ENCODE measurements at regions not wholly inside any gene's neighbourhood (a gene's known extent, or its start where the extent isn't known, plus 50 kb on each side); places are given as distances from the start of the nearest gene placed in this dataset.

DNA sequence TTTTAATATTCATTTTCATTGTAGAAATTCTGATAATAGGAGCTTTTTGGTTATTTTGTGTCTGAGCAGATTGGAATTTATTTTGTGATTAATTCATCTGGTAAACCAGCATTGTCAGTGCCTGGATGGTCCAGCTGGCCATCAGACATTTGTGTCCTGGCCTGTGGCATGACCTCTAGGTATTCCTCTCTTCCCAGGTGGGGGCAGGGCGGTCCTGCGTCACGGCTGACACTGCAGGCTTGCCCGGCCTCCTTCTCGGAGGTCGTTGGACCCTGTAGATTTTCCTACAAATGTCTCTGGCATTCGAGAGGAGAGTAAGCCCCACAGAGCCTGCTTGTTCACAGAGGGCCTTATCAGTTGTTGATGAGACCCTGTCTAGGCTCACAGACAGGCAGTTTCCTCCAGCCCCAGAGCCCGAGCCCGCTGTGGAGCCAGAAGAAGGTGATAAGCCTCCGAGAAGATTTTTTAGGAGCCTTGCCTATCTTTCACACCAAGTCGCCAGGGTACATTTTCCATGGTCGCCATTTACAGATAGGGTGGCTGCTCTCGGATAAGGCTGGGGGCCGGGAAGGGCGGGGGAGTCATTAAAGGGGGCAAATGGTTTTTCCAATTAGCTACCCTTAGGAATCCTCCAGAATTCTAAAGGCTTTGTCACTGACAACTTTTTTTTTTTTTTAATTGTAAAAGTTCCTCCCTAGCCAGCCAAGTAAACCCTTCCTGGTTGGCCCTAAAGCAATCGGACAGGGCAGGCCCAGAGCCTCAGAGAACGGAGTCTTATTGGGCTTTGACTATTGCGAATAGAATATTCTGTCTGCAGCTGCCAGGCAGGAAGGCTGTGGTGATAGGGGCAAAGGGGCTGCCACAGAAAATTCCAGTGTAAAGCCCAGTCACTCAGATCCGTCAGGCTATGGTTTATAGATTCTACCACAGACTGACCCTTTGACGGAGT lies 78.1 kb upstream of the TBX20 start:
- TF ChIP-seq, protein P1, sequence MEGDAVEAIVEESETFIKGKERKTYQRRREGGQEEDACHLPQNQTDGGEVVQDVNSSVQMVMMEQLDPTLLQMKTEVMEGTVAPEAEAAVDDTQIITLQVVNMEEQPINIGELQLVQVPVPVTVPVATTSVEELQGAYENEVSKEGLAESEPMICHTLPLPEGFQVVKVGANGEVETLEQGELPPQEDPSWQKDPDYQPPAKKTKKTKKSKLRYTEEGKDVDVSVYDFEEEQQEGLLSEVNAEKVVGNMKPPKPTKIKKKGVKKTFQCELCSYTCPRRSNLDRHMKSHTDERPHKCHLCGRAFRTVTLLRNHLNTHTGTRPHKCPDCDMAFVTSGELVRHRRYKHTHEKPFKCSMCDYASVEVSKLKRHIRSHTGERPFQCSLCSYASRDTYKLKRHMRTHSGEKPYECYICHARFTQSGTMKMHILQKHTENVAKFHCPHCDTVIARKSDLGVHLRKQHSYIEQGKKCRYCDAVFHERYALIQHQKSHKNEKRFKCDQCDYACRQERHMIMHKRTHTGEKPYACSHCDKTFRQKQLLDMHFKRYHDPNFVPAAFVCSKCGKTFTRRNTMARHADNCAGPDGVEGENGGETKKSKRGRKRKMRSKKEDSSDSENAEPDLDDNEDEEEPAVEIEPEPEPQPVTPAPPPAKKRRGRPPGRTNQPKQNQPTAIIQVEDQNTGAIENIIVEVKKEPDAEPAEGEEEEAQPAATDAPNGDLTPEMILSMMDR (IDR thresholded peaks at IDR 0.05; ENCODE audit: insufficient read depth, low read length, poor library complexity, severe bottlenecking): no peak
- H3K36me3 ChIP-seq (ENCODE audit: control insufficient read depth, insufficient read depth, low read length): no peaks in the 10 kb centered on the region
- H3K27me3 ChIP-seq (replicated peaks; ENCODE audit: control insufficient read depth, insufficient read depth, low read length): no peaks in the 10 kb centered on the region; the same call in 1 of the 2 replicates
- DNase-seq (ENCODE audit: extremely low read depth, insufficient read length): no peak
- no peak overlapping the region for H3K4me3 ChIP-seq (replicated peaks; ENCODE audit: low read depth, low read length)

DNA sequence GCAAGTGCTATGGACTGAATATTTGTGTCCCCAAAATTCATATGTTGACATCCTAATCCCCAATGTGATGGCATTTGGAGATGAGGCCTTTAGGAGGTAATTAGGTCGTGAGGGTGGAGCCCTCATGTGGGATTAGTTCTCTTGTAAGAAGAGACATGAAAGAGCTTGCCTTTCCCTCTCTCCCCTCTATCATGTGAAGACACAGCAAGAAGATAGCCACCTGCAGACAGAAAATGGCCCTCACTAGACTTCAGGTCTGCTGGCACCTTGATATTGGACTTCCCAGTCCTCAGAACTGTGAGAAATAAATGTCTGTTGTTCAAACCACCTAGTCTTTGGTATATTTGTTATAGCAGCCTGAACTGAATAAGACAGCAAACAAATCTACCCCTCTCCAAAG lies 75.1 kb upstream of the TBX20 start:
- TF ChIP-seq, protein P1 (IDR thresholded peaks at IDR 0.05; ENCODE audit: insufficient read depth, low read length, poor library complexity, severe bottlenecking): no peak
- no peak for DNase-seq (ENCODE audit: extremely low read depth, insufficient read length)

DNA sequence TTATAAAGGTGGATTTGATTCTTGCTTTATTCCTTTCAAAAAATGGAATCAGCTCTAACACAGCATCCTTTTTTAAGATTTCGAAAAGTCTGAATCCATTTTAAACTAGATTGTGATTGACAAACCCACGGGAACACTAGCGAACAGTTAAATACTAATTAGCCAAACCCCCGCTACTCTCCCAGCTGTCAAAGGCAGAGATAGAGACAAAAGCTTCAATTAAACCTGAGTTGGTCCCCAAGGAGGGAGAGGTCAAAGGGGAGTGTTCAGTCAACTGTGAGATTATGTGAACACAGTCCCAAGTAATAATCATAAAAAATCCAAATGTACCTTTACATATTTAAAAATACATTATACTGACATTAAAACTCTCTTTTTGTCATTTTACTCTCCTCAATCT lies 65.7 kb upstream of the TBX20 start:
- no peaks in the 10 kb centered on the region for H3K36me3 ChIP-seq (ENCODE audit: control insufficient read depth, insufficient read depth, low read length)
- no peak for DNase-seq (ENCODE audit: extremely low read depth, insufficient read length)
- TF ChIP-seq, protein P1 (IDR thresholded peaks at IDR 0.05; ENCODE audit: insufficient read depth, low read length, poor library complexity, severe bottlenecking): no peak

More for the DNA sequence above, 75.1 kb upstream of the TBX20 start:
- no peak overlapping the region for H3K4me3 ChIP-seq (replicated peaks; ENCODE audit: low read depth, low read length)
- no peaks in the 10 kb centered on the region for H3K36me3 ChIP-seq (ENCODE audit: control insufficient read depth, insufficient read depth, low read length)
- H3K27me3 ChIP-seq (replicated peaks; ENCODE audit: control insufficient read depth, insufficient read depth, low read length): no peaks in the 10 kb centered on the region

GRCh38 chr7:35316549-35316948 lies 62.6 kb upstream of the TBX20 start:
- Histone ChIP-seq H3K27me3 (replicated peaks; ENCODE audit: control insufficient read depth, insufficient read depth, low read length) (no peaks in the 10 kb centered on the region), H3K36me3 (ENCODE audit: control insufficient read depth, insufficient read depth, low read length) (no peaks in the 10 kb centered on the region), H3K4me3 (replicated peaks; ENCODE audit: low read depth, low read length) (no peak overlapping the region)
- TF ChIP-seq, protein P1 (IDR thresholded peaks at IDR 0.05; ENCODE audit: insufficient read depth, low read length, poor library complexity, severe bottlenecking): no peak
- no peak for DNase-seq (ENCODE audit: extremely low read depth, insufficient read length)

More for the DNA sequence above, 65.7 kb upstream of the TBX20 start:
- no peaks in the 10 kb centered on the region for H3K27me3 ChIP-seq (replicated peaks; ENCODE audit: control insufficient read depth, insufficient read depth, low read length)
- H3K4me3 ChIP-seq (replicated peaks; ENCODE audit: low read depth, low read length): no peak overlapping the region

DNA sequence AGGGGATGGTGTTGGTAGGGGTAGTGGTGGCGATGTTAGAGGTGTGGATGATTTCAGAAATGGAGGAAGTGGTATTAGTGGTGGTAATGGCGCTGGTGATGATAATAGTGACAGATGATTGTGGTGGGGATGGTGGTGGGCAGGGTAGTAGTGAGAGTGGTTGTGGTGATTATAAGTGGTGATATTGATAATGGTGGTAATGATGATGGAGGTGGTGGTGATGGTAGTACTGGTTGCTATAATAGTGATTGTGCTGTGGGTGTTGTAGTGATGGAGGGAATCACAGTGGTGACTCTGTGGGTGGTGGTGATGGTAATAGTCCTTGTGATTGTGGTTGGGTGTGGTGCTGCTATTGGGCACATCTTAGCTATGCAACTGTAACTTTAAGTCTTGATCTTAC lies 61.6 kb upstream of the TBX20 start:
- TF ChIP-seq, protein P1 (IDR thresholded peaks at IDR 0.05; ENCODE audit: insufficient read depth, low read length, poor library complexity, severe bottlenecking): no peak
- DNase-seq (ENCODE audit: extremely low read depth, insufficient read length): no peak
- H3K27me3 ChIP-seq (replicated peaks; ENCODE audit: control insufficient read depth, insufficient read depth, low read length): no peaks in the 10 kb centered on the region
- no peak overlapping the region for H3K4me3 ChIP-seq (replicated peaks; ENCODE audit: low read depth, low read length)
- no peaks in the 10 kb centered on the region for H3K36me3 ChIP-seq (ENCODE audit: control insufficient read depth, insufficient read depth, low read length)

Data from GM06990 (cell line).